Left renal cortex interstitium (tissue), 4 donors: ENCODE measurements at regions not wholly inside any gene's neighbourhood (a gene's known extent, or its start where the extent isn't known, plus 50 kb on each side); places are given as distances from the start of the nearest gene placed in this dataset.
"Not testable (repeated sequence)": the region's sequence is repeated elsewhere in the genome, so short reads cannot be mapped to it uniquely, and the experiment has no call there.

Experiments
- DNase-seq, 4 donors: peaks; one replicate each; pipeline ENCODE4 v3.0.0-alpha.2; 2013; ENCODE audit warnings: low read depth in 4 of 4, low spot score in 2 of 4, missing footprints in 1 of 4

- DNase-seq = not testable (repeated sequence)
Measured at GRCh38 chr2:131636704-131637308, 109.1 kb downstream of the CCDC74A start.

- not testable (repeated sequence) for DNase-seq
Measured at GRCh38 chr2:131639001-131639620, 111.4 kb downstream of the CCDC74A start.

GRCh38 chr2:131641414-131642206 lies 113.9 kb downstream of the CCDC74A start:
- DNase-seq = peak in 2 of 4 donors; percentile 3 to 11

- DNase-seq = not testable (repeated sequence)
Measured at GRCh38 chr2:131643180-131643579, 115.5 kb downstream of the CCDC74A start.

GRCh38 chr2:131645177-131645765 lies 117.6 kb downstream of the CCDC74A start:
- DNase-seq = no peak

- DNase-seq = not testable (repeated sequence)
Measured at GRCh38 chr2:131646220-131646619, 118.5 kb downstream of the CCDC74A start.

GRCh38 chr2:131646669-131647297 lies 119.1 kb downstream of the CCDC74A start:
- no peak for DNase-seq

GRCh38 chr2:131648565-131648964 lies 120.9 kb downstream of the CCDC74A start:
- not testable (repeated sequence) for DNase-seq

- DNase-seq = not testable (repeated sequence)
Measured at GRCh38 chr2:131652246-131652645, 124.6 kb downstream of the CCDC74A start.

GRCh38 chr2:131654107-131654506 lies 126.4 kb downstream of the CCDC74A start:
- DNase-seq = not testable (repeated sequence)

GRCh38 chr2:131656816-131657633 lies 129.3 kb downstream of the CCDC74A start:
- DNase-seq = no peak

- no peak for DNase-seq
Measured at GRCh38 chr2:131657895-131658768, 130.4 kb downstream of the CCDC74A start.

- no peak for DNase-seq
Measured at GRCh38 chr2:131658769-131659131, 131.1 kb downstream of the CCDC74A start.

GRCh38 chr2:131659168-131659572 lies 131.5 kb downstream of the CCDC74A start:
- no peak for DNase-seq

- not testable (repeated sequence) for DNase-seq
Measured at GRCh38 chr2:131661101-131661782, 133.6 kb downstream of the CCDC74A start.

GRCh38 chr2:131661884-131662535 lies 134.3 kb downstream of the CCDC74A start:
- not testable (repeated sequence) for DNase-seq

- DNase-seq = not testable (repeated sequence)
Measured at GRCh38 chr2:131663501-131663900, 135.8 kb downstream of the CCDC74A start.

- DNase-seq = not testable (repeated sequence)
Measured at GRCh38 chr2:131665716-131666115, 138.0 kb downstream of the CCDC74A start.
